ENCODE measurements at regions not wholly inside any gene's neighbourhood (a gene's known extent, or its start where the extent isn't known, plus 50 kb on each side); places are given as distances from the start of the nearest gene placed in this dataset.

- no peak for TF ChIP-seq CTCF (IDR thresholded peaks at IDR 0.05; ENCODE audit: low read depth, low read length, missing input control)
- no peak for TF ChIP-seq MAX (IDR thresholded peaks at IDR 0.05)
- no peak for TF ChIP-seq RAD21 (IDR thresholded peaks at IDR 0.05)
These were observed 155.3 kb upstream of the PKDCC start for GRCh38 chr2:41892476-41892875.
